ENCODE measurements at regions not wholly inside any gene's neighbourhood (a gene's known extent, or its start where the extent isn't known, plus 50 kb on each side); places are given as distances from the start of the nearest gene placed in this dataset.

DNA sequence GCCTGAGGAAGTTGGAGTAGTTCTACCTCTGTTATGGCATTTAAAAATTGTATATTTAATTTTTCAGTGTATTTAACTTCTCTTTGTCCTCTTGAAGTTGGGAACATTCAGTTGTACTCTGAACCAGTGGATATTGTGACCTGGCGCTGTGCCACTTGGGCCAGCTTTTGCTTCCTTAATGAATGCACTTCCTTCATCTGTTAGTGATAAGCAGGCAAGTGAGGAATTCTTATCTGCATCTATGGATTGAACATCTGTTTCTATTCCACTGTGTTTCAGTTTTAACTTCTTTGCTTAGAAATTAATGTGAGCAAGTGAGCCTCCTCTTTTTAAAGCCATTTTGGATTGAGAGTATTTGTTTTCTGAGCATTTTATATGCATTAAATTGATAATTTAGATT, 128.3 kb downstream of the UCHL1 start:
- no peak for TF ChIP-seq CTCF (IDR thresholded peaks at IDR 0.05 in 4 of 5, conservative IDR thresholded peaks at IDR 0.05 in 1 of 5)
- TF ChIP-seq POLR2A (IDR thresholded peaks at IDR 0.05), result no peak

Measured in gastrocnemius medialis (tissue), 4 donors.